GM19395 (cell line): ENCODE measurements at regions not wholly inside any gene's neighbourhood (a gene's known extent, or its start where the extent isn't known, plus 50 kb on each side); places are given as distances from the start of the nearest gene placed in this dataset.
A peak's percentile ranks its signal among the peaks of the same experiment; 100 is the strongest.

Experiments
- ATAC-seq: cut with Tn5 transposase; IDR thresholded peaks from one replicate; pipeline ENCODE4 v1.9.1; 2021; ENCODE audit warnings: mild to moderate bottlenecking, moderate library complexity; ENCODE audit not compliant: unreplicated experiment

DNA sequence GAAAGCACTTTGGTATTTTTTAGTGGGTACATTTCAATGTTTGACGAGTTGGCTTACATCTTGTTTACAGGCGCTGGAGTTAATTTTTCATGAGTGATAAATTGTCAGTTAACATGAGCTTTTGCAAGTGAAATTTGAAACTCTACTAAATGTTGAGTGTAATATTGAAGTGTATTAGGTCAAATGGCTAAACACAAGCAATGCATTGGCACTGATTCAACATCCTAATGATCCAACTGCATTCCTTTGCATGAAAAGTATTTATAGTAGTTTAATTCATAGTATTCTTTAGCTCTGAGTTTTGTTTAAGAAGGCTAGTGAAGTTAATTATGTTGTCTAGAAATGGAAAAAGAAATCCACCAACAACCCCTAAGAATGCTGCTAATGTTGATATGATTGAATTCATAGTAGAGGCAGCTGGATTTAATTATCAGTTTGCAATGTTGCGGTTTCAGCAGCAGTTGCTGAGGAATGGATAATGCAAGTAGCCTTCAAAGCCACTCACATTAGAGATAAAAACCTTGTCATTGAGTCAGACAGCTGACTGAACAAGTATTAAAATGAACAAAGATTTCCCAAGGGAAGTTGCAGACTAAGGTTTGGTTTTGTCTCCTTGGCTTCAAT is 245.6 kb upstream of the GOLIM4 start:
- ATAC-seq, result no peak

DNA sequence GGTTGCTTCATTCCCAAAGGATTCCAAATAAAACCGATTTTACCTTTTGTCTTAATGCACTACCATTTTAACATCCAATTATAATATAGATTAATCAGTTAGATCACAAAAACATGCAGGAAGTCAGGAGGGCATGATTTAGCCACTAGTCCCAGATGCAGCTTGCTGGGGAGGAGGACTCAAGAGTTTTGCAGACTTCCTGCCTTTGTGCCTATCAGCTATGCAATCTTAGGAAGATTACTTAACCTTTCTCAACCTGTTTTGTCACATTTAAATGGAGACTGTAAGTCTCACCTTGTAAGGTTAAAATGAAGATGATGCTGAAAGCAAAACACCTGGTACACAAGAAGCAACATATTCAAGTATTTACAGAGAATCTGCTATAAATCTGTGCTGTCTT is 242.4 kb upstream of the GOLIM4 start:
- no peak for ATAC-seq

DNA sequence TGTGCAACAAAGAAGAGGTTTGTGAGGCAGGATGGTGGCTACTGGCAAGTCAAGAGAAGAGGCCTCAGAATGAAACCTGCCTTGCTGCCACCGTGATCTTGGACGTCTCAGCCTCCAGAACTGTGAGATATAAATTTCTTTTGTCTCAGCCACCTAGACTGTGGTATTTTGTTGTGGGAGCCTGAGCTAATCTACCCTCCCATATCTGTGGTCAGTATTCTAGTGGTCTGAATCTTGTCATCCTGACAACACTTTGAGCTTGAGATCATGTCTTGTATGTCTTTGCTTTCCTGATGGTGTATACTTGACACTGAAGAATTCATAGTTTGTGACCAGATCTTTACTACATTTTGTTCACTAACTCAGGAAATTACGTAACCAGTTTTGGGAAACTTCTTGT is 240.6 kb upstream of the GOLIM4 start:
- ATAC-seq, result no peak

DNA sequence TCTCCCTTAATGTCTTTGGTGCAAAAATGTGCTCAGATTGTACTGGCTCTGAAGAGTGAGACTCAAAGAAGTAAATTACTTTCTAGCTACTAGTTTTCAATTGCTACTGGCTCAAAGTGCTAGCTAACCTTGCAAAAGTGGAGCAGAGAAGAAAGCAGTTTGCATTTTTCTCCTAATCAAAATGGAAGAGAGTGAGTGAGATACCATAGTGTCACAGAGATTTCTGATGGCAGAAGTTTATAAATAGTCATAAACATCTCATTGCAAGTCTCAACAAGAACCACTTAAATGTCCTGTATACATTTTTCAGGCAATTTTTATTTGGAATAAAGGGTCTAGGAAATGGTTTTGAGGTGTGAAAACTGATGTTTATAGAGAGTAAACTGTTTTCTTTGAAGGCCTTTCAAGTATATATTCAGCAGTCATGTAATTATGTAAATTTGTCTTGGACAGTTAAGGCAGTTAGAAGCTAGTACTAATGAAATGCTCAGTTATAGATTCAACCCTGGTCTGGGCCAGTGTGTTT is 237.7 kb upstream of the GOLIM4 start:
- no peak for ATAC-seq

DNA sequence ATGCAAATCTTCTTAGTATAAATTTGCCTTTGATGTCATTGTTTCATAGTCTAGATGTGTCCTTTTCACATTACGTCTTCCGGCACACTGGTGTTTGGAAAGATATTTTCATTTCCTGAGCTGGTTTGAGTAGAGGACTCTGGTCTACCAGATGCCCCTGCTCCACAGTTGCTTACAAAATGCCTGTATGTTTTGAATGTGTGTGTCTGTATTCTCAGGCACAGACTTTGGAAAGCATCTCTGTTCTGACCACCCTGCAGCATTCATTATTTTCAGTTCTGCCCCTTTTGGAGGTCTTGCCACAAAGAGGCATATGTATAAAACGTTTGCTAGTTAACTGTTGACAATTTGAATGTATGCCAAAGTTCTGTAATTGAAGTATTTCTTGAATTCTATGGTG is 236.0 kb upstream of the GOLIM4 start:
- no peak for ATAC-seq

DNA sequence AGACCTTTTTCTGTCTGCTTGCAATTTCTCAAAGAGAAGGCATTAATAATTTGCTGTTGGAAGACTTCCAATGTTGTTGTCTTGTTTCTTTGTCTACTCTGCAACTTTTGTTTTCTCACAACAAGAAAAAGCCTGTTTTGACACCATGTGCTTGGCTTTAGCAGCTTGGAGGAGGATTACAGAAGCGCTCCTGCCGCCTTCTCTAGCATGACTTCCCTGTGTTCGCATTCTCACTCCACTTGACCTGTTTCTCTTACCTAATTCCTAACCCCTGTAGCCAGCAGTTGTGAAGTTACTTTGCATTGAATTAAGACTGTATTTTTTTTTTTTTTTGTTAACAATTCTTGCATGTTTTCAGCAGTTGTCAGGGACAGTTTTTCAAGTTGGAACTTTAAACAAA is 235.3 kb upstream of the GOLIM4 start:
- no peak for ATAC-seq

DNA sequence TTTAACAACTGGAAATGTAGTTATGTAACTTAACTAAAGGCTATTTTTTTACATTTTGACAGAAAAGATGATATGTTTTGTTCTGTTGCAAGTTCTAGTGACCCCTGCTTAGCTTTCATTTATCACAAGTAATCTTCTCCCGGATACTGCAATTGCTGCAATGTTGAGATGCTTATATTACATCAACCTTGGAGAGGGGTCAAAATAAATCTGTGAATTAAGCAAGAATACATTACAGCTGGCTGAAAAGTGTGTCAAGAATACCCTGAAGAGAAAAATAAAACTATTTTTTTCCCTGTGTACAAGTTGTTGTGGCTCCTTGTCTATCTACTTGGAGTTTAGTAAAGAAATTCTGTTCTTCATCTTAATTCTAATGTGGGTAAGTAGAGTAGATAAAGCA is 232.1 kb upstream of the GOLIM4 start:
- ATAC-seq, result no peak

DNA sequence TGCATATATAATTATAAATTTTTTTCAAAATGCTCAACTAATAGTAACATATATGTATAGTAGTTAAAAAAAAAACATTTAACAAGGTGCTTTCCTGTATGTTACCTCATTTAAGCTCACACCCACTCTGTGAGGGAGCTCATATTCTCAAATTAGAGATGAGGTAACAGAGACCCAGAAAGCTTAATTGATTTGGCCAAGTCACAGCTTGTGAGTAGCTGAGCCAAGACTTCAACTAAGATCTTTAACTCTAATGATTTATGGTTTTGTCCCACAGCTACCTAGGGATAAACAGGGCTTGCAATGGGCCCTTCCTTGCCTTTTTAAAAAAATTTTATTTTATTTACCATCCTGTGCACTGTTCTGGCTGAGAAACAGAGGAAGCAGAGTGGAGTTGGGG is 230.0 kb upstream of the GOLIM4 start:
- ATAC-seq, result no peak

DNA sequence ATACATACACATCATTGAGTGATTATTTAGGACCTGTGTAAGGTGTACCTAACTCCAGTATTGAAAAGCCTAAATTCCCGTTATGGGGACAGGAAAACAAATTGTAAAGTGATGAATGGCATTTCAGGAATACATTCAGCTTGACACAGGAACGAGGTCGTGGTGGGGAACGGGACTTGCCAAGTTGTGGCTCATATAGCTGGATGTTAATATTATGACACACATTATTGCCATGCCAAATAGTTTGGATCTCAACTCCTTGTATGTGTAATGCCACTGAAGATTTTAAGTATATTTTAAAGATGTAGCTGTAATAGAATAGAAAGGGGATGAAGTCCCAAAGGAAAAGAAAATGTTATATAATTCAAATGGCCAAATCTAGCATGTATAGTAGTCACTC is 227.2 kb upstream of the GOLIM4 start:
- ATAC-seq, result no peak

DNA sequence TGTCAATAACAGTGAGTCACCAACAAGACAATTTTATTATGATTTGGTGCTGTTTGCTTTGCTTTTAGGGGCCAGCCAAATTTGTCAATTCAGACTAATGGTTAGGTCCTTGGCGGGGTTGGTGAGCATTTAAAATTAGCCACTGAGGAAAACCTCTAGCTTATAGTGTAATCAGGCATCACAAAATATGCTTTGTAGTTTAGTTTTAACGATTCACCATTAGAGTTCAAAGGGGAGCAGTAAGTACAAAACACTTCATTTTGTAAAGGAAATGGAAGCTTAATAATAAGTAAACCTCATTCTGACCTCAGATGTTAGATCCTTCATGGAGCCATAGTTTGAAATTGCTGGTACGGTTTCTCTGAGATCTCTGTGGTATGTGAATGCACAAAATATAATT is 218.4 kb upstream of the GOLIM4 start:
- ATAC-seq, result no peak

DNA sequence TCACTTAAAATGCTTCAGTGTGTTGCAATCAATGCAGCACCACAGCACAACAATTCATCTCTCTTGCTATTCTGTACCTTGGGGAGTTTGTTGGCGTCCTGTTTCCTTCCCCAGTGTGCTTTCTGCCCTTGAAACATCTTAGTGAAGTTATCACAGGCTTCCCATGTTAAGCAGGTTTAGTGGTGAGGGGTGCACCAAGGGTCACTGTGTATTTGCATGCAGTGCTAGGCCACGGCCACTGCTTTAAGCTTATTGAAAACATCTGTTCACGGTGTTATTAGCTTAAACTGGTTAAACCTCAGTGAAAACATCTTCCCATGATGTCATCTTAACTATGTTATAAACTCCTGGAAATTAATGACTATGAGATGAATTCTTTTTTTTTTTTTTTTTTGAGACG is 217.3 kb upstream of the GOLIM4 start:
- ATAC-seq, result no peak

DNA sequence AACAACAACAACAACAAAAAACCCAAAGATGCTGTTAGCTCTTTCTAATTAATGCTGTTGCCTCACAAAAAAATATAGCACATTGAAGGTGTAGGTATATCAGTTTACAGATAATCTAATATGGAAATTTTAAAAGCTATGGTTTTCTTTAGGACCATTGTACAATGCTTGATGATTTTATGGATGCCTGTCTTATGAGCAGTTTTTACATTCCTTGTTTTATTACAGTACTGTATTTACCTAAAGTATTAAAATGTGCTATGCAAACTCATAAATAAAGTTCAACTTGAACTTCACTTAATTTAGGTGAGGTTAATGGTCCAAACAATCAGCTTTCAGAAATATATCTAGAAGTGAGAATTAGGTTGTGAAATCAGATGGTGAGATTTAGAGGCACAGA is 212.2 kb upstream of the GOLIM4 start:
- no peak for ATAC-seq

DNA sequence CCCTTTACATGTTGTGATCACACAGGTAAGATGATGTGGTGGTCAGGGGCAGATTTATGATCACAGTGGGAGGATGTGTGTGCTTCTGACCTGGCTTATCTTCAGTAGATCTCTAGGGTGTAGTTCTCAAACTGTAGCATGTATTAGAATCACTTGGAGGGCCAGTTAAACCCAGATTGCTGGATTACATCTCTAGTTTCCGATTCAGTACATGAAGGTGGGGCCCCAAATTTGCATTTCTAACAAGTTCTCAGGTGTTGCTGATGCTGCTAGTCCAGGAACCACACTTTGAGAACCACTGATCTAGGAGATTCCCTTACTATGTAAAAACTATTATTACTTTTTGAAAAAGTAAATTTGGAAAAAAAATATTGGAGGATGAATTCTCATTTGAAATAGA is 199.3 kb upstream of the GOLIM4 start:
- ATAC-seq, result no peak

DNA sequence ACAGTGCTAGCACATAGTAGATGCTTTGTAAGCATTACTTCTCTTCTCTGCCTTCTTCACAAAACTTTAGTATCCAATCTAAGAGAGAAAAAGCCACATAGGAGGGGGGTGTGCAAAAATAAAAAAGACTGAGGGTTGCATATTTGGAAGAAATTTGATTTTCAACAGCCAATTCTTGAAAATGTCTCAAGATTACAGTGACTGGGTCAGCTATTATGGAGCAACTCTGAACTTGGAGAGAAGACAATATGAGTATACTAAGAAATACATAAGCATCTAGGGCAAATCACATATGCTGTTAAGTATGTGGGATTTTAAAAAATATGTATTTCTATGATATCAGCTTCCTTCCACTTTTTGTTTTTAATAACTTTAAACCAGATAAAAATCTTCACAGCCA is 196.6 kb upstream of the GOLIM4 start:
- no peak for ATAC-seq

DNA sequence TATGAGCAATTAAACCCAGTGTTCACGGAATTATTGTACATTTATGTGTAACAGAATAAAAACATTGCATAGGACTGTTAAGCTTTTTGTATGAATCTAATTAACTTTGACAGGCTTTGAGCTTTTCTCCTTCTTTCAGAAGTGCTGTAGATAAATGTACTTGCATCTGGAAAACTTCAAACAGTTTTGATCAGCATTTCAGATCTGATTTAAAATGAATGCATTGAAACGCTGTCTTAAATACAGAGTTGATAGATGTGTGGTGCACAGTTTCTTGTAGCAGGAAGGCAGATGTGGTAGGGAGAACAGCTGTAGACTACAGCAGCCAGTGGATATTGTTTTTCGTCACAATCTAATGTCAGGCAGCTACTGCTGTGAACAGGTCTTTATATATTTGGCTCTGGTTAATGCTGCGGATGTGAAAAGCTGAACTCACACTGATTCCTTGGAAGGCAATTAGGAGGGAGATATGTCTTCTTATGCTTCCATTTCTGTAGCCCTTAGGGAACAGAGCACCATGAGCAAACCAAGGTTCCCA is 193.8 kb upstream of the GOLIM4 start:
- no peak for ATAC-seq

DNA sequence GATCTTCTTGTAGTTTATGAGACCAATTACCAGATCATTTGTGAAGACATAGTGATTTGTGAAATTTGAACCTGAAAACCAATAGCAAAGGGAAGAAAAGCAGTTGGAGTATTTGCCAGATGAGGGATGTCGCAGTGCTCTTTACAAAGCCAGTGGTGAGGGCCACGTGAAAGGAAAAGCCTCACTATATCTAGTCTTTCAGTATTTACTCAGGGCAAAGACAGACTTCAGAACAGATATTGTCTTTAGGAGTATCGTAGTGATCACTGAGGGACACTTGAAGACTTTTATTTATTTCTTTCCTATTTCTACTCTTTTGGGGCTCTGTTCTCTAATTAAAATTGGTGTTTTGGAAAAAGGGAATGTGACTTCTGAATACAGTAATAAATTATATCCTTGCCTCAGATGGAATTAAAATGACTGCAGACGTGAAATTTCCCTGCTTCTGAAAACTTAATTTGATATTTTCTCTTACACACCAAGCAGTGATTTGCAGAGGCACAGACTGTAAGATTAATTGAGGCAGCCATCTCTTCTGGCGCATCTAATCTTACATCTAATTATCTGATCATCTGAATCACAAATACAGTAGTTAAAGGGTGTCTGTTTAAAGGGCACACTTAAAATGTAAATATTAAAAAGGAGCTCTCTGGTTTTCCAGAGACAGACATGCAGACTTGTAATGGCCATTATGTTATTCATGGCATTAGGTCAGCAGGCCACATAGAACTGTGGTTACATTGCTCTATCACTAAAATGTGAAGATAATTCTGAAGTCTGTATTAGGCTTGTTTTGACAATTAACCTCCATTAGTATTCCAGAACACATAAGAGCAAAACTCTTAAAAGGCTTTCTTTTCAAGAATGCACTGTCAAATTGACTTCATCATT is 193.0 kb upstream of the GOLIM4 start:
- no peak for ATAC-seq

DNA sequence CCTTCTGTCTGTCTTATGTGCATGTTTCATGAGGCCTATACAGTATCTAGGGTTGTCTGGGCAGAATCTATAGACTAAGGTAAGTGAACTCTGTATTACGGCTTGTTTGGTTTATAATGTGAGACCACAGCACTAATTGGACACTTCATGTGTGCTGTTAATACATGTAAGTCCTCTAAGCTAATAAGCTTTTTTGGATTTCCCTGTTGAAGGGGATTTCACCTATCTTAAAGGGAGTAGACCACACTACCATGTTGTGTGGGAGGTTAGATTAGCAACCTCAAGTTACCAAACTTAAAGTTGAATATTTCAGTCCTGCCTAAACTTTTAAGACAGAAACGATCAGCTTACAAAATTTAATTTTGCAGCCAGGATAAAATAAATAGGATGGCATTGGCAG is 189.8 kb upstream of the GOLIM4 start:
- no peak for ATAC-seq

DNA sequence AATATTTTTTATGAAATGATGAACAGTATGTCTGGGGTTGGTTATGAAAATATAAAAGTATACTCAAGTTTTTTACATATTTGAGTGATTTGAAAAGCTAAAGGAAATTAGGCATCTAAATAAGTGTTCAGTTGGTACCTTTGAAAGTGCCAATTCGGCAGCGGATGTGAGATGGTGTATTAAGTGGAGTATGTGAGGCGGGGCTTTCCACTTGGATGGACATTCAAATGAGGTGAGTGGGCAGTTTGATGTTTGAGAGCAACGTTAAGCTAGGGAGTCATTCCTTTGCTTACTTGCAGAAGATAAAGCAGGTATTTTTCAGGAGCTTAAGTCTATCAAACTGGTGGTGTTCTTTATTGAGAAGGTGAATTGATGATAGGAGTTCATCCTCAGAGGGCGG is 189.0 kb upstream of the GOLIM4 start:
- ATAC-seq, result no peak

DNA sequence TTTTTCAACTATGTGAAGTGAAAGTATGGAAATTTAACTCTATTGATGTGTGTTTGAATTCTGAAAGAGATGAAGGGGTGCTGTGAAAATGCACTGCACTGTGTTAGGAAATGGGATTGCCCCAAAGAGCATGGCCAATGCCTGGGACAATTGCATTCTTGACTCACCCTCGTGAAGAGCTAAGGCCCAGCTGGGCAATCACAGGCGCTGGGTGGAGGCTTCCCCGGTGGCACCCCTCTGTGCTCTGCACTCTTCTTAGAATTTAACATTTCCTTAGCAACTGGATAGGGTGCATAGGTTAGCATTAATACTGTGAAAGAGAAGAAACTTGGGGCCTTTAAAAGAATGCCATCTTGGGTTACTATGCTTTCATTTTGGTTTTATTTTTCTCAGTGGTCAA is 179.9 kb upstream of the GOLIM4 start:
- no peak for ATAC-seq

DNA sequence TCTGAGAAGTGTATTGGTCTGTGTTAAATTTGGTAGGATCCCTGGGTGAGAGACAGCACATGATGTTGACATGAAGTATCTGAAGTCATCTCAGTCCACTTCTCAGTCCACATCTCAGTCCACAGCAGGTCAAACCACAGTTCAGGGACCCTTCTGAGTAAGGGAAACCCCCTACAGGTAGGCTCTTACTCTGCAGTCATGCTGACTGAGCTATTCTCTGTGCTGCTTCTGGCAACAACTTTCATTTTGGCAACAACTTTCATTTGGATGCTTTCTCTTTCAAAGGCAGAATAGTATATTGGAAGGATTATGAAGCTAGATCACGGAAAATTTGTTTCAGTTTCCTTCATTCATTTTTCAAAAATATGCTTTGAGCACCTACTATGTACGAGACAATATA is 178.2 kb upstream of the GOLIM4 start:
- ATAC-seq, result peak; percentile 78

DNA sequence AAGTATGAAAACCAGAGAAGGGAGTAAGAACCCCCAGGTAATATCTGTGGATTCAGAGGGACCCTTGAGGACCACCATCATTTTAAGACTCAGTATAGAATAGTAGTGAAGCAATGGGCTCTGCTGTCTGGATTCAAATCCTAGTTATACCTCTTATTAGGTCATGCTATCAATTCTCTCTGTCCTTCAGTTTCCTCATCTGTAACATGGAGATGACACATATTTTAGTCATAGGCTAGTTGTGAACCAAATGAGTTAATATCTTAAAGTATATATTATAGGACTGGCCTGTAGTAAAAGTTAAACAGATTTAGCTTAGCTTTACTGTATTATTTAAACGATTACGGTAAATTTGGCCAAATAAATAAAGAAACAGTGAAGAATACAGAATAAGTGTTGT is 177.3 kb upstream of the GOLIM4 start:
- no peak for ATAC-seq

DNA sequence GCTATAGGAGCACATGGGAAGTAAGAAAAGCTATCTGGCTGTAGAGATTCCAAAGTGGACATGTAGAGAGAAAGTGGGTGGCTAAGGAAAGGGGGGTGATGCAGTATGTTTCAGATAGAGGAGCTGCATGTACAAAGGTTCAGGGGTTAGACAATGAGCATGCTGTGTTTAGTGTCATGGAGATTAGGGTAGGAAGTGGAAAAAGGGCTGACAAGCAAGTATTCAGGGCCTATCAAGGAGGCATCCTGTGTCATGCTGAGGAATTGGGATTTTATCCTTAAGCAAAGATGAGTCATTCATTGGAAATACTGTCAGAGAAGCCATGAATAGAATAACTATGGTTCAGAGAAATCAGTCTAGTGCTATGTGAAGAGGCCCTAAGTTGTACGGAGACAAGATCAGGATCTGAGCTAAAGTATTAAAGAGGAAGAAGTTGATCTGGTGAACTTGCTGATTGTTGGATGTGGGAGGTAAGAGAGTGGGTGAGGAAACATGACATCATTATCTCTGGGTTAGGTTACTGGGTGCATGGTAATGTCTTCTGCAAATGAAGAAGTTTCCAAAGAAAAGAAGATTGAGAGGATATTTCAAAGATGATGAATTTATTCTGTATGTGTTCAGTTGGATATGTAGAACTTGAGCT is 176.7 kb upstream of the GOLIM4 start:
- no peak for ATAC-seq
